Stimulated activated CD4-positive, alpha-beta T cell treated with anti-CD3 and anti-CD28 coated beads, Interleukin-12 subunit alpha, Interleukin-12 subunit beta, amount 100 ng/mL, for 24 hours (primary cell): ENCODE measurements at regions not wholly inside any gene's neighbourhood (a gene's known extent, or its start where the extent isn't known, plus 50 kb on each side); places are given as distances from the start of the nearest gene placed in this dataset.

Experiments
- DNase-seq, 2 experiments: peaks; one replicate each; pipeline ENCODE4 v3.0.0-alpha.2; 2020; ENCODE audit warnings: low read depth in 2 of 2

DNA sequence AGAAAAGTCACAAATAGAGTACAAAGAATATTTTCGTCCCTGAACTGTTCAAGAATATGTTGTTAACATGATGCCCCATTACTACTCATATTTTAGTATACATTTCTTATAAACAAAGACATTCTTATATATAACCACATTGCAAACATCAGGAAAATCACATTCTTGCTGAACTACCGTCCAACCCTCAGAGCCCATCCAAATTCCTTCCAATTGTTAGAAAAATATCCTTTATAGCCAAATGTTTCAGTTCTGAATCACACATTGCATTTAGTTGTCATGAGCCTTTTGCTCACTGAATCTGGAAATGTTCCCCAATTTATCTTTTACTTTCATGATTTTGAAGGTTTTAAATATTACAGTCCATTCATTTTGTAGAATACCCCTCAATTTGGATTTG lies 467.8 kb upstream of the ARGLU1 start:
- no peak for DNase-seq

DNA sequence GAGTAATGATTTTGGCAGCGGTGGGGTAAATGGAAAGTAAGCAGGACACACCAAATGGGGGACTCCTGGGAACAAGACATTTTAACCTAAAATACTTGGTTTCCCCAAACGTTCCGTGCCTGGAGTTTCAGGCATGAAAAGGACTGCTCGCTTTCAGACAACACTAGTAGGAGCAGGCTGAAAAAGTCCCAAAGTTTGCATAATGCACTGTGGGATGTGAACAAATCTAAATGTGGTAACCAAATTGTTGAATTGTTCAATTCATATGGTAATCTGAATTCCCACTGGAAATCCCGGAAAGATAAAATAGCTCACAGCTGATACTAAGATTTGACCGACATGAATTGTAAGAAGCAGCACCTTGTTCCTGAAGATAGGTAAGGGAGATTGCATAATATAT lies 467.2 kb upstream of the ARGLU1 start:
- no peak for DNase-seq

DNA sequence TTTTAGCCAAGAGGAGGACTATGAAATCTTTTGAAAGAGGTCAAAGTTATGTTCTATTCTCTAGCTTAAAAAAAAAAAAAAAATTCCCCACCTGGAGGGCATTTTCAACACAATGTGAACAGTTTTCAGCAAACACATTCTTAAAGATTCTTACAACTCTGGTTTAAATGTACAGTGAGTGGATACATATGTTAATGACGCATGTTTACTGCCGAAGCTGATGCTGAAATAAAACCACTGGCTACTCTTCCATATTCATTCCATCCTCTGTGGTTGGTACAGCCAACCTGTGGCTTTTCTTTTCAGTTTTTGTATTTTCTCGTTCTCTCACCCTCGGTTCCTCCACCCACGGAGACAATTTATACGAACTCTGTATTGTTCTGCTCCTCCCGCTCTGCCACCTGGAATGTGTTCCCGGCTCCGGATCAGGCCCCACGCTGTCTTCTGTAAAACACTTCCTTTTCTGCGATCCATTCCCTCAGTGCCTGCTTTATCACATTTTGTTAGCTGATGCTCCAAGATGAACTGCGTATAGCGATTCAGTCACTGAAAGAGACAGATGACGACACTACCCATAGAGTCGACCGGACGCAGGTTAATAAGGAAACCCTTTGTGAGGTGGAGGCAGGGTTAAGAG lies 466.4 kb upstream of the ARGLU1 start:
- no peak for DNase-seq

DNA sequence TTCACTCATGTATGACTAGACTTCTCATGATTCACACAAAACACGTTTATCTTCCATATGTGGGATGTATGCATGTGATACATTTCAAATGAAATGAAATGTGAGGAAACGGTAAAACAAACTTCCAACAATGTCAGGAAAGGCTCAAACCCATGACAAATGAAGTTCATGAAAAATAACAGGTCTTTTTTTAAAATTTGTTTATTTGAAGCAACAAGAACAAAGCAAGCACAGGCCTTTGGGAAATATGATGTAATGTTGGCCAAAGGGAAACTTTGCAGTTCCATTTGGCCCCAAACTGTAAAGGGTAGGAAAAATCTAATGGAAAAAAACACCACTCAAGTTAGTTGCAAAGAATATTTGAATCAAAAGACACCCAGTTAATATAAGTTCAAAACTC lies 463.8 kb upstream of the ARGLU1 start:
- DNase-seq = no peak

DNA sequence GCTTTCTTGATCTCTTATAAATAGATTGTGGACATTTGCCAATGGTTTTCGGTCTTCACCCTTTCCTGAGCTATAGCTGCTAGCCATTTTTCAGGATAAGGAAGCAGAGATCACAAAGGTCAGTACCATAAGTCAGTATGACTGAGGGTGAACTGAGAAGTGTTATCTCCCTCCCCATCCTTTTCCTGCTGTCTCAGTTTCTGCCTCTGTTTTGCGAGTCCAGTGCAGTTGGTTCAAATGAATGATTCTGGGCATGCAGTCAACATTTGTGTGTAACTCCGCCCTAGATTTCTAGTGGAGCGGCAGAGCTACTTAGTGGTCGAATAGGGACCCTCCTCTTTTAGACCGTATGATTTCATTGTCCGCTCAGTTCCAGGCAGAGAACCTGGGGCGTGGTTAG lies 460.8 kb upstream of the ARGLU1 start:
- DNase-seq = no peak

DNA sequence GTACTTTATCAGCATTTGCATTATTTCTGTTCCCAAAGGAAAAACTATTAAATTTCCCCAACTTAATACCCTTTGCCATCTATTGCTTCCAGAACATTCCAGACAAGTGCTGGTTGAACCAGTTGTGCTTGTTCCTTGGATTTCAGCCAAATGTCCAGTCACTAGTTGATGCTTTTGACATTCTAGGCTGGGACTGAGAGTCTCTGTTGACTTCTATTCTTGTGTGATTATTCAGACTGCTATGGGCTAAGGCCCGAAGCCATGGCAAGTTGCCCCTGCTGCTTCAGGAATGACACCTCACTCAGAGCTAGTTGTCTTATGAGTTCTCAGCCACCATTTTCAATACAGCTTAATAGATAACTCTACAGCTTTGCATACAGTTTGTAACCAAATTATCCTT lies 458.1 kb upstream of the ARGLU1 start:
- DNase-seq = no peak

DNA sequence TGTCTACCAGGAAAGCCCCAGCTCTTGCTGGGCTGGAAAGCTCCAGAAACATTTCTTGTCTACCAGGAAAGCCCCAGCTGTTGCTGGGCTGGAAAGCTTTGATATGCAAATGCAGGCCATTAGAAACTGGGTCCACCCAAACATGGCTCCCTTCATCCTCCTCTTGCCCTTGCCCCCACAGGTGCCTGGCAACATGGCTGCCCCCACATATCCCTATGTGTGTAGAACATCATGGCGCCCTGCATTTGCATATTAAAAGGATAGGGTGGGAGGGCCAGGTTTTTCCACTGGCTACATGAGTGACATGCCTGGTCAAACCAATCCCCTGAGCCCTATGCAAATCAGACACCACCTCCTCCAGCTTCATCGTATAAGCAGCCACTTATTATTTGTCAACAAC lies 455.4 kb upstream of the ARGLU1 start:
- DNase-seq = no peak

DNA sequence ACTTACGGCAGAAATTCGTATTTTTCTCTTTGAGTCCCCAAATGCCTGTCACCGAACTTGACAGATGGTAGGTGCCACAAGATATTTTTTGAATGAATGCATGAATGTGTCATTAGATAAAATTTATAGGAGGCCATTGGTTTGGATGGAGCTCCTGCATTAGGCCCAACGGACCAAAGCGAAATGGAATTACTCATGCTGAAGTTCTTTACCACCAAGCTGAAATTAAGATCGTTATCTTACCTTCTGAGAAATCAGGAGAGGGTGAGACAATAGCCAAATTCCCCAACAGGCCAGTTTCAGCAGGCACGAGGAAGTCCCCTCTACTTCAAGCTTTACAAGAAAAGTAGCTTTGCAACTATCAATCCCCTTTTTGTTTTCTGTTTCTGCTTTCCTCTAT lies 452.5 kb upstream of the ARGLU1 start:
- DNase-seq = no peak

DNA sequence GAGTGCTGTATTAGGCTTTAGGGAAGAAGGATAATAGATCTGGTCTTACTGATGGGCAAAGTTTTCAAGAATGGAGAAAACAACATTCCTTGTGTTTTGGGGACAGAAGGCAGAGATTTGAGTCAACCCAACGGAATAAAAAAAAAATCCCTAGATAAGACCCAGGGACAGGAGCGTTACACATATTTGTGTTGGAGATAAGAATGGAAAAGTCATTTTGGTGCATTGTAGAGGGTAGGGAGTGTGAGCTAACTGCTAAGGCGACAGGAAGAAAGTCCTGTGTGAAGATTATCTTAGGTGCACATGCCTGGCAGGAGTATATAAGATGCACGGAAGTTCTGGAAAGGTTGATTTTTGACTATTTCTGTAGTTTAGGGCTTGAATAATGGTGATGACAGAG lies 450.3 kb upstream of the ARGLU1 start:
- no peak for DNase-seq

DNA sequence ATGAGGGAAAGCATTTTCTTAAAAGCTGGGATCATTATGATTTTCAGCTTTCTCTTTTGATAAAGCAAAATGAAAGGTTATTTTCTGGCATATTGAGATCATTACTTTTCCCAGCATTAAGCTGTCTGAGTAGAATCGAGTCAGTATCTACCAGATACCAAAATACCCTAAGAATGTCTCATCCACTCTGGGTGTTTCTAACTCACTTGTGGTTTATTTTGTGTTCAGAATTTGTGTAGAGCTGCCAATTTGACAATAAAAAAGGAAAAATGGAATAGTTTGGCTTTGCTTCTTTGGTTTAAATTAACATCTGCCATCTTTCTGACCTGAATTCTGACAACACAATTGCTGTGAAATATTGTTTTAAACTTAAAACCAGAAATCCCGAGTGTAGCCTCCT lies 438.7 kb upstream of the ARGLU1 start:
- no peak for DNase-seq

DNA sequence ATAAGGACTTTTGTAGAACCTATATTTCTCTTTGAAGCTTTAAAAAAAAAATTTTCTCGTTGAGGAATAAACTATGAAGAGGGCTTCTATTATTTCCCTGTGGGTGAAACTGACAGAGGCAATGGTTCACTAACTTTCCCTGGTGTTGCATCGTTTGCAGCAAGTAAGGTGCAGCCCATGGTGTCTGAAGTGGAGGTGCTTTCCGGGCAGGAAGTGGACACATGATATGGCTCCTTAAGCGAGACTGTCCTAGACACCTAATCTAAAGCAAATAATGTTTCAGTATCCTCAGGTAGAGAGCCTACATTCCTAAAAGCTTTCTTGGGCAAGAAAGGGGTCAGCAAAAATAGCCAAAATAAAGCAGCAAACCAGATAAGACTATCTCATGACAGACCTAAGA lies 437.6 kb upstream of the ARGLU1 start:
- DNase-seq = no peak

DNA sequence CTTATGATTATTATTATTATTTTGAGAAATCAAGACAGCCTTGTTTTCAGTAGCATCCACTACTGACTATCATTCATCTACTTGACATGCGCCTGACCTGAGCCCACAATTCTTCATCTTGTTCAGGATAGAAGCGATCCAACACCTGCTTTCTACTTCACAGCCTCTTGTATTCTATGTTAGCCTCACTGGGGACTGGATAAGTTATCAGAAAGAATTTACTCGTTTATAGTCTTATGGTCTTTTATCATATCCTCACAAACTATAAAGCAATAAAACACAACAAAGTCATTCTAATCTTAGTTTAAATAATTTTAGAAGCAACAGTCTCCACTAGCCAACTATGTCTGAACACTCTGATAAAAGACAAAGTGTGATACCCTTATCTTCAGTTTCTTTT lies 436.0 kb upstream of the ARGLU1 start:
- DNase-seq = no peak

DNA sequence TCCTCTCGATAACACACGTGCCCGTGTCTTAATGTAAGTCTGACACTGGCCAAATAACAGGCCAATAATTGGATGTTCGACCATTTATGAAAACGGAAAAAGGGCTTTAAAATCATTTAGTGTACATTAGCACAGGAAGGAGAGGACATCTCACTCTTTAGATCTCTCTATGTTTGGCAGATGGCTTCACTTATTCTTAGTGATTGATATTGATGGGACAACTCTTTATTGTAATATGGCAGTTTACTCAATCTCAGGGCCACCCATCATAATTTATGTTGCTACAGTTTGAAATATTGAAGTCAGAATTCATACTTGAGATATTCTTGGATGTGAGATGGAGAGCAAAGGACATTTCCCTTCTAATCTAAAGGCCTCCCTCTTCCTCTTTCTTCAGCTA lies 430.7 kb upstream of the ARGLU1 start:
- no peak for DNase-seq

DNA sequence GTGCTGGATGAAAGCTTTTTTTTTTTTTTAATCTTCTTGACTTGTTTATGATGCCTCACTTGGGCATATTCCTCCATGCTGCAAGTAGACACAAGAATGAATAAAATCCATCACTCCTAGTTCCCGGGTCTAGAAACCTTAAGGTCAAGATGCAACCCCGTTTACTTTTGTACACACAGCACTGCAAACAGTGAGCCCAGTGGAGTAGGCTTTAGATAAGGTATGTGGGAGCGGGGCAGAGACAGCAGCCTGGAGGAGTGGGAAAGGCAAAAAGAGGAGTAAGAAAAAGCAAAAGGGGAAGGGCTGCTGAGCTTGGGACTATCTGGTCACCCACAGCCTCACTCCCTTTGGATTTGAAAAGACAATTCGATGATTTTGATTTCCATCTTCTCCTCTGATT lies 429.8 kb upstream of the ARGLU1 start:
- DNase-seq = no peak

DNA sequence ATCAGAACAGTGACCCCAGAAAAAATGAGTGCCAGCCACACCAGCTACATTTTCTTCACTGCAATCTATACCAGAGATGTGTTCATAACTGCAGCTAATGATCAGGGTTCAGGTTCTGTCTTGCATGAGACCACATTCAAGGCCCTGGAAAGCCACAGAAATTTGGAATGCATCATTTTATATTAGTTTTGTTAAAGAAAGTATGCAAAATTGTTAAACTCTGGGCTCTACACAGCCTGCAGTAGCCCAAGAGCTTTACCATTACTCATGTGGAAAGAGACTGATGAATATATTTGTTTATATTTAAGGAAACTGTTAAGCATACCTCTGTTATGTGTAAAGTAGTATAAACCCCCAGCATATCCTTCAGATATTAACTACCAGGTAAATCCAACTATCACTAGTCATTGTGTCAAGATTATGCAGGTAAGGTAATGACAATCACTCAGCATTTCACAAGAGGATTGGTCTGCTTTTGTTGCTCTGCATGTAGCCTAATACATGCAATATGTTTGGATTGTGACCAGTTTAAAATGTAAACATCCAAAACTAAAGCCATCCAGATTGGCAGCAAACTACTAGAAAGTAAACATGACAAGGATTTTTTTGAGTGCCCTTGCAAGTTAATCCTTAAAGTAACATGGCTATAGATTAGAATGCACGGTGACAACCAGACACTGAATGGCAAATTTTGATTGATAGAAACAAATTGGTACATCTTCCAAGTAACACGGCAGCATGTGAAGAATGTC lies 429.1 kb upstream of the ARGLU1 start:
- DNase-seq = no peak

DNA sequence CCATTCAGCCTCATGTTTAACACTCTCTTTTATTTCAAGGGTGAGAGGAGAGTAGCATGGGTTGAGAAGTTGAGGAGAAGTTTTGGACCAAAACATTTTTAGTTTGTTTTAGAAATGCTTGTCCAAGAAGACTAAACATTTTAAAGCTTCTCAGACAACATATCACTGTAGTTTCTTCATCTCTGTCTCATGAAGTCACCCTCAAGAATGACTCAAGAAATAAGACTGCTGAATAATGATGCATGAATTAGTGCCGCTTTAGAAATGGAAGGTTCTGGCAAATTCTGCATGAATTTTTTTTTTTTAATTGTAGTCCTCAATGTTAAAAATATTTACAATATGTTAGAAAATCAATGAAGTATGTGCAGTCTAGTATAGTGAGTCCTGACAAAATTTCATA lies 422.7 kb upstream of the ARGLU1 start:
- no peak for DNase-seq

DNA sequence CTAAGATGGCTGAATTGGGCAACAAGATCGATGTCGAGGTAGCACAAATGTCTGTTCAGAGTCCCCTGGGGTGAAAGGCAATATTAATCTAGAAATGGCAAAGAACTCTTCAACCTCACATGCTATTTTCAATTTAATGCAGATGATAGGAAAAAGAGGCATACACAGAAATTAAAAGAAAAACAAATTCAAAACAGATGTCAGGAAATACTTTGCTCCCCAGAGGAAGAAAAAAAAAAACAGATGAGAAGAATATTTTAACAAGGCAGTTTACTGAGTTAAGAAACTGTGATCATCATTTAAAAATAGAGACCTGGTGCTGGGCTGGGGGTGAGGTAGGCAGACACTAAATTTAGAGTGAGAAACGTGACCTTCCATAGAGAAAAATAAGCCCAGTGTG lies 421.9 kb upstream of the ARGLU1 start:
- DNase-seq = no peak

DNA sequence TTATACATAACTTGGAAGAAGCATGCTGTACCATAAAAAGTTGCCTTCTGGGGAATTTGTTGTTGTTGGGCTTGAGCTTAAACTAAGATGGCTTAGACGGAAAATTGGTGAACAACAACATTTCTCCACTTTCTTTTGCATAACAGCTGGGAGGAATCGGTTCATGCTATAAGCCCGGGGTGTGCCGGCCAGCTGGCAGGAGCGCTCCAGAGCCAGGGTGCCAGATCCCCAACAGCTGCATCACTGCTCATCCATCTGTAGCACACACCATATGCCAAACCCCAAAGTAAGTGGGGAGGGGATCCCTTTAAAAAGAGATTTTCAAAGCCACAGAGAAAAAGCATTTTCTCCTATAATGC lies 419.5 kb upstream of the ARGLU1 start:
- no peak for DNase-seq

DNA sequence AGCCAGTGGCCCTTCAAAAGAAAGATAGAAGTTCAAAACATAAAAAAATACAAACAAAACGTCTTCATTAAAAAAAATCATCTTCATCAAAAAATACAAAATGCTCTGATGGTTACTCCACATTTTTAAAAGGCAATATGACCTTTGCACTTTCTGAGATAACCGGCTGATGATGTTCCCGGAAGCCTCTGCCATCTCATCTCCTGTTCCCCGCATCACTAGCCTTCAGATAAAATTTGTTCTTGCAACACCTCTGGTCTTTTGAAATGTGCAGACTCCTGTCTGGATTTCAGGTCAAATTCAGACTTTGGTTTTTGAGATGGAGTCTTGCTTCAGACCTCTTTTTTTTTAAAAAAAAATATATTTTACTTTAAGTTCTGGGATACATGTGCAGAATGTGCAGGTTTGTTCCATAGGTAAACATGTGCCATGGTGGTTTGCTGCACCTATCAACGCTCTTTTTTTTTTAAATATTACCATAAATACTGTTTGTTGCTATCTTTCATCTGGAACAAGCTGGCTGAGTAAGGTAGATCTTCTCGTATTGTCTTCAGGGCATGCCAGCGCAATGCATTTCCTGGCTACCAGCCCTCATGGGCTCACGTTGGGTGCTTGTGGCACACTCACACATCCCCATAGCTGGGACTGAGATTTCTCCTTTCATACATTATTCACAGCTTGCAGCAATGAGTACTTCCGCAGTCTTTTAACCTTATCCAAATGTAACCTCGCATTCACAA lies 418.9 kb upstream of the ARGLU1 start:
- DNase-seq = no peak

DNA sequence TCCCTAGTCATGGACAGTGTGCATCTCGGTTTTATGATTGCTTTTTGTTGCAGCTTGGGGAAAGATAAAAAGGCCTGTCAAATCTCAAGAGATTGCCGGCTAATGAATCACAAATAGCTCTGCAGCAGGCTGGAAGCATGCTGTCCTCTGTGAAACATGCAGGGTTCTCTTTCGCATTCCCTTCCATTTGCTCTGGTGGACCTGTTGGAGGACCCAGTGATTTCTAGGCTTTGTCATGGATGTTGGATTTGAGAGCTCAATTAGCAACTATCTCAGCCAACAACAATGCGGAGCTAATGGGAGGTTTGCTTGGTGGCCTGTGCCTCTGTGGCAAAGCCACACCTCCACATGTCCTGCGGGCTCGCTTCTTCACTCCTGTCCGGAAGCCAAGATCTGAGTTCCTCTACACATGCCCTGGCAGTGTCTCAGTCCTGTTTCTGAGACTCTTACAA lies 418.1 kb upstream of the ARGLU1 start:
- DNase-seq = no peak

DNA sequence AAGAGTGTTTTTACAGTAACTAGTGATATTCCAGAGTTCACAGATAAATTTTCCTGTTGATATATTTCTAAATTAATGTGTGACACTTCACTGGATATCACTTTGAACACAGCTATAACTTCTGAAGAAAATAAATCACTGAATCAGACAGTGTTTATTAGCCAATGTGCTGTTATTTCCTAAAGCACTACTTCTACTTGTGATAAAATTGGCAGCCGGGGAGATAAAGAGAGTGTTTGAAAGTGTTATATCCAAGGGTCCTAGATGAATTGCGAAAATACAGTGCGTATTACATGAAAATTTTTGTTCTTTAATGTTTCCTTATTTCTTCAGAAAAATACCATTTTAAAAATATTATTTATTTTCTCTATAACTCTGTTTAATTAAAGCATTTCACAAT lies 417.5 kb upstream of the ARGLU1 start:
- DNase-seq = no peak

DNA sequence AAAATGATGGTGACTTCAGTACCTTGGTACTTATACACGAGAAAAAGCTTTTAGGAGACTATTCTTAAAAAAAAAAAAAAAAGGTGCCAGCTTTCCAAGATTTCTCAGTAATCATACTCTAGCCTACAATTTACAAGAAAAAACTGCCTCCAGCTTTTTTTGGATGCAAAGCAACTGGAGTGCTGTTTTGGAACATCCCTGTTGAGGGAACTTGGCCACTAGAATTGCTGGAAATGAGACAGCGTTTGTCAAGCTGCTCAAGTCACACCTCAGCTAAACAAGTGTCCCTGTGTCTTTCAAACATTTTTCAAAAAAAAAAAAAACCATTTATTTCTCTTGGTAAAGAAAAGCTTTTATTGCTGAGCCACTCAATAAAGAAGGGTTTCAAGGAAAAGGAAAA lies 413.1 kb upstream of the ARGLU1 start:
- DNase-seq = no peak

DNA sequence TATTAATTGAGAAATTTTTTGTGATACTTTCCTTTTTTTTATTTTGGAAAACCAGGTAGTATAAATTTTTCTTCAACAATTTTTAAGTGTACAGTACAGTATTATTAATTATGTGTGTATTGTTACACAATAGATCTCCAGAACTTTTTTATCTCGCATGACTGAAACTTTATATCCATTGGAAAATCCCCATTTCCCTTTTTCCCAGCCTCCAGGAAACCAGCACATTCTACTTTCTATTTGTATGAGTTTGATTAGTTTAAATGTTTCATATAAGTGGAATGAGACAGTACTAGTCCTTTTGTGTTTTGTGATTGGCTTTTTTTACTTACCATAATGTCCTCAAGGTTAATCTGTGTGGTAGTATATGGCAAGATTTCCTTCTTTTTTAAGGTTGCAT lies 399.5 kb upstream of the ARGLU1 start:
- DNase-seq = no peak
